IPS DF 19.7 (cell line): ENCODE measurements at regions not wholly inside any gene's neighbourhood (a gene's known extent, or its start where the extent isn't known, plus 50 kb on each side); places are given as distances from the start of the nearest gene placed in this dataset.
"Not testable (repeated sequence)": the region's sequence is repeated elsewhere in the genome, so short reads cannot be mapped to it uniquely, and the experiment has no call there.

Source experiments
- DNase-seq: peaks from one replicate; pipeline ENCODE4 v3.0.0-alpha.2; 2013; ENCODE audit warnings: low read depth, low spot score

DNA sequence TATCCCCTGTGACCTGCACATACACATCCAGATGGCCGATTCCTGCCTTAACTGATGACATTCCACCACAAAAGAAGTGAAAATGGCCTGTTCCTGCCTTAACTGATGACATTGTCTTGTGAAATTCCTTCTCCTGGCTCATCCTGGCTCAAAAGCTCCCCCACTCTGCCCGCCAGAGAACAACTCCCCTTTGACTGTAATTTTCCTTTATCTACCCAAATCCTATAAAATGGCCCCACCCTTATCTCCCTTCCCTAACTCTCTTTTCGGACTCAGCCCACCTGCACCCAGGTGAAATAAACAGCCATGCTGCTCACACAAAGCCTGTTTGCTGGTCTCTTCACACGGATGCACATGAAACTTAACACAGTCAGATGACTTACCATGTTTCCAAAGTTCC, 403.8 kb downstream of the TBC1D32 start:
- DNase-seq: not testable (repeated sequence)

- DNase-seq: no peak
Observed at GRCh38 chr6:120924214-120924613, 410.1 kb downstream of the TBC1D32 start.

- DNase-seq: no peak
Observed at GRCh38 chr6:120918137-120918536, 416.1 kb downstream of the TBC1D32 start.

DNA sequence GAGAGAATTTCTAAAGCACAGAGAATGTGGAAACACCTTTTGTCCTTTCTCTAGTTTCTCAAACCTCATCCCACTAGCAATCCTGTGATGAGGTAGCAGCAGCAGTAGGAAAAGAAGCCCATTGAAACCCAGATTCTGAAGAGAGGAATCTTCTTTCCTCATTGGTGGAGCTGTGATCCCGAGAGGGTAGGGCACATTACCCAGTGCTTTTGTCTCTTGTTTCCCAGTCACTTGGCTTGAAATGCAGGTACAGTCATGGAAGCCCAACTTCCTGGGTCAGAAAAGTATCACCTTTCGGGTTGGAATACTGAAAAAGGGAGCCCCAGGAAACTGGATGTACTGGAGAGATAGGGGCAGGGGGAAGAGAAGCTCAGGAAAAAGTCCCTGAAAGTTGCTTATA, 417.4 kb downstream of the TBC1D32 start:
- no peak for DNase-seq

DNA sequence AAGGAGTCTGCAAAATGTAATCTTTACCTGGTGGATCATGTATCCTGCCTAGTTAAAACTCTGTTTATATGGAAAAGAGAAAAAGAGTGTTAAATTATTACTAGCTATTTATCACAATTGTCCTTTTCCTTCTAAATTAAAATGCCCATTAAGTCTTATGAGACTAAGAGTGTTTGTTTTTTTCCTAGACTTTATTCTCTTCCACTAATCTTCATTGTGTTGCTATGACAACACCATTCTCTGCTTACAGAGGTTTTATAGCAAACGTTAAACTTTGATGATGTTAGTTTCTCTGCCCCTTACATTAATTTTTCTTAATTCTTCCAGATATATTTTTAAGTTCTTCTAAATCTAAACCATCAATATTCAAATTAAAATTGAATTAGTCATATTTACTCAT, 420.8 kb downstream of the TBC1D32 start:
- DNase-seq: no peak

DNA sequence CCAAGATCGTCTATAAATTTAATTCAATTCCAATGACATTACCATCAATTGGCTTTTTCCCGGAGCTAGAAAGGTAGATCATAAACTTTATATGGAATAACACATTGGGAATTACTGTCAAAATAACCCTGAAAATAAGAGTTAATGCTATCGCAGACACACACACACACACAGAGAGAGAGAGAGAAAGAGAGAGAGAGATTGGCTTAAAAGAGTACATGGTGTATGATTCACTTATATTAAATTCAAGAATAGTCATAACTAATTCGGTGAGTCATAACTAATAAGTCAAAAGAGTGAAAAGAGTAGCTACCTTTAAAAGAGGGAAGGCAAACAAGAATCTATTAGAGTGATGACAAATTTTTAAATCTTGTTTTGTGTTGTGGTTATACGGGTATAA, 425.5 kb downstream of the TBC1D32 start:
- DNase-seq: no peak

DNA sequence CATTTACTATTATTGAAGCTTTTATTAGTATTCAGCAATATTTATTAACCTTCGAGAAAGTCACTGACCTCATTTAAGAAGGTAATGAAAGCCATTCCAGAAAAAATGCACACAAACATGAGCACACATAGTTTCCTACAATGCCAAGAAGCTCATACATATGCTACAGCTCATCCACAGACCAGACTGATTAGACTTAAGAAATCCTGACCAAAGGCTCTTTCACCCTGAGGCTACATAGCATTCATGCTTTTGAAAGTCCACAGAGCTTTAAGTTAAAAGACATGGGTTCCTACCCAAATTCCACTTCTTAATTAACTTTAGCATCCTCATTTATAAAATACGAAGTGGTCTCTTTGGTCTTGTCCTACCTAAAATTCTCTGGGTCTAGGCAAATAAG, 430.4 kb downstream of the TBC1D32 start:
- no peak for DNase-seq

DNA sequence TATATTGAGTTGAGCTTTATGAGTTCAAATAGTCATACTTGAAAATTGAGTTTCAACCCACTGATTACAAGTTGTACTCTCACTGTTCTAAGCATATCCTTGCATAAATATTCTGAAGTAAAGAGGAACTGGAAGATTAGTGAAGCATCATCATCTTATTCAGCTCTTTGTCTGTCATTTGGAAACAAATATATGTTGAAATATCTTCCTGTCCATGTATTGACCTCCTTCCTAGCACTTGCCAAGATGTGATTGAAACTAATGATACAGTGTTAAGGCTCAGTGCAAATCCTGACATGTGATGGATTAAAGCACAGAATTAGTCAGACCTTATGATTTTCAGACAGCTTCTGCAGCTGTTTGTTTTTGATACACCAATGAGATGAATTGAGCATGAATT, 434.3 kb downstream of the TBC1D32 start:
- no peak for DNase-seq

DNA sequence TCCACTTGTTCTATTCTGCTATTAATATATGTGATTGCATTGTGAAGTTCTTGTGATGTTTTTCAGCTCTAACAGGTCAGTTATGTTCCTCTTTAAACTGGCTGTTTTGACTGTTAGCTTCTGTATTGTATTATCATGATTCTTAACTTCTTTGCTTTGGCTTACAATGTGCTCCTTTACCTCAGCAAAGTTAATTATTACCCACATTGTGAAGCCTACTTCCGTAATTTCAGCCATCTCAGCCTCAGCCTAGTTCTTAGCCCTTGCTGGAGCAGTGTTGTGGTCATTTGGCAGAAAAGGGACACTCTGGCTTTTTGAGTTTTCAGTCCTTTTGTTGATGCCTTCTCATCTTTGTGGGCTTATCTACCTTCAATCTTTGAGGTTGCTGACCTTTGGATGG, 440.2 kb downstream of the TBC1D32 start:
- no peak for DNase-seq

DNA sequence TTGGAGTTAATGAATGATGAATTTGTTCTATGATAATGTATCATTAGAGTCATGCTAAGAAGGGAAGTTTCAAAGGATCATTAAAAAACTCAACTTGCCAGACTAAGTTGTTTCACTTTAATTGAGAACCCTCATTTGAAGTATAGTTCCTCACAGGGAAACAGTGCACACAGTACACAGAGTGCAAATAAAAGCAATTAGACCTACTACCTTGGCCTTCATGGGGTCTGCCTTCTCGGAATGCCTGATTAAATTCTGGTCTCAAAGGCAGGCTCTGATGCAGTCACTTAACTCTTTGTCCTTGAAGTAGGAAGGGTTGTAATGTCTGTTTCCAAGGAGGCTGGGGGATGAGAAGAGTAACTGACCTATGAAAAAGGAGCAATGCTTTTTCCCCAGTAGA, 457.3 kb downstream of the TBC1D32 start:
- no peak for DNase-seq

- DNase-seq: no peak
Observed at GRCh38 chr6:120876424-120876823, 457.9 kb downstream of the TBC1D32 start.

GRCh38 chr6:120875900-120876299, 458.4 kb downstream of the TBC1D32 start:
- DNase-seq: no peak

GRCh38 chr6:120874422-120874821, 459.9 kb downstream of the TBC1D32 start:
- no peak for DNase-seq

DNA sequence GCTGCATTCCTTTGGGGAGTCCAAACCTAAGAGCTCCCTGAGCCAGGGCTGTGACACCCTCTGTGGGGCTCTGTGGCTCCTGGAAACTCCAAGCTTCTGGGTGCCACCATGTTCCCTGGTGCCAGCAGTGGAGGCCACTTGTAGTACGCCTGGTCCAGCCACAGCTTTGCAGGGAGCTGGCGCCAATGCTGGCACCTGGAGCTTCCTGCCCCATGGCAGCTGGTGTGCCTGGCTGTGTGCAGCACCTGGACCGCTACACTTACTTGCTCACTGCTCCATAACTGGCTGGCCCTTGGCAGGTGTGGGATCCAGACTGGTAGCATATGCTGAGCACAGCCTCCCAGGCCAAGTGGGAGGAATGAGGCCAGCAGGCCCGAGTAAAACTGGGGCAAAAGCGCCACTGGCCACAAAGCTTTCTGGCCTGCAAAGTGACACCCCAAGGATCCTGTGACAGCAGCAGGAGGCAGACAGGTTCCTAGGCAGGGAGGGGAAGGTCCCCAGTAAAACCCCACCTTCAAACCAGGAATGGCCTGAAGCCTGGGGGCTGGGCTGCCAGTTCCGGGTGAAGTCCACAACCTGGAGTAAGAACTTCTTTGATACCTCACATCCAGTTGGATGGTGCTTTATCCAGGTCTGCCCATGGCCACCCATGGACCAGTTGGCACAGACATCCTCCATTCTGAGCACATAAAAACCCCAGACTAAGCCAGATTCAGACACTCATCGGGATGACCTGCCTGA, 461.0 kb downstream of the TBC1D32 start:
- no peak for DNase-seq

DNA sequence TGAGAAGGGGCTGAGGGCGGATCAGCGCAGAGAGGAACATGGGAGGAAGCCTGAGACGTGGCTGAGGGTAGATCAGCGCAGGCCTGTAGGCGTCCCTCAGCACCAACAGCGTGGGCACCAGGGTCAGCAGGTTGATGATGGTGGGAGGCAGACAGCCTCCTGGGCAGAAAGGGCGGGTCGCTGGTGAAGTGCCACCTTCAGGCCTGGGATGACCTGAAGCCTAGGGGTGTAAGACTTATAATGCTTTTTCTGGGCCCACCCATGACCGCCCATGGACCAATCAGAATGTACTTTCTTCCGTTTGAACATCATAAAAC, 462.1 kb downstream of the TBC1D32 start:
- no peak for DNase-seq

DNA sequence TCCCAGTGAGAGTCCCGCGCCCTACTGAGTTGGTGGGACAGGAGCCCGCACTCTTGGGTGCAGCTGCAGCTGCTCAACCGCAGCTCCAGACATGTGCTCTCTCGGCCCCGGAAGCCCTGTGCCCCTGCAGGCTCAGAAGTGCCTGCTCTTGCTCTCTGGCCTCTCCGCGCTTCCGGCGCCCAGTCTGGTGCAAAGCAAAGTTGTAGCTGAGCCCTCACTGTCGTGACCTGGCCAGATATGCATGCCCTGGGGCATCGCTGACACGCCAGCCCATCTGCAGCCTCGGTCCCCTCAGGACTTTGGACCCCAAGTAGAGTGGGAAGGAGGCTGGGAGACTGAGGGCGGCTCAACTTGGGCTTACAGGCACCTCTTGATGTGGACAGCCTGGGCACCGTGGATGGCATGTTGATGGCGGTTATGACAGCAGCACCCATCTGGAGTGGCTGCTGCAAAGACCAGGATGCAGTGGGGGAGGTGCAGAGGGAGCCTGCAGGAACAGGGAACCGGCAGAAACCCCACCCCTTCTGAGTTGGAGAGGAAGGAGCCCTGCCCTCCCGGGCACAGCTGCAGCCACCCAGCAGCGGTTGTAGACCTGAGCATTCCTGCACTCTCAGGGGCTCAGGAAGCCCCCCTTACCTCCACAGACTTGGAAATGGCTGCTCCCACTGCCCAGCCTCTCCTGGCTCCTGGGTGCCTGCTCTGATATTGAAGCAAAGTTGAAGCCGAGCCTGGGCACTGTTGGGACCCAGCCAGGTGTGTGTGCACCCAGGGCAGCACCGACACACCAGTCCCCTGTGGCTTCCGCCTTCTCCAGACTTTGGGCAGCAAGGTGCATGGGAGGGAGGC, 462.6 kb downstream of the TBC1D32 start:
- DNase-seq: no peak

GRCh38 chr6:120869397-120869796, 464.9 kb downstream of the TBC1D32 start:
- no peak for DNase-seq

DNA sequence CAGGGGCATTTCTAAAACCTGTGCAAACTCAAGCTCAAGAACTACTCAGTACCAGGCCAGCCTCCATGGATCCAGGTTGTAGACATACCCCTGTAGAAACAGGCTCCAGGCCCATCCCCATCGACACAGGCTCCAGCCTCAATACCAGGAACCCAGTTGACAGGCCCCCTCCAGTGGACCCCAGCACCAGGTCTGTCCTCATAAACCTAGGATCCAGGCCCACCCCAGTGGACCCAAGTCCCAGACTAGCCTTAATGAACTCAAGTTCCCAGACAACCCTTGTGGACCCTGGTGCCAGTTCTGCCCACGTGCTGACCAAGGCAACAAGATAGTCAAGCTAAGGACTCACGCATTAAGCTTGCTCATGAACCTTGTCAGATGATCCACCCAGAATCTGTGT, 476.9 kb downstream of the TBC1D32 start:
- DNase-seq: no peak

GRCh38 chr6:120854583-120854982, 479.7 kb downstream of the TBC1D32 start:
- DNase-seq: no peak

DNA sequence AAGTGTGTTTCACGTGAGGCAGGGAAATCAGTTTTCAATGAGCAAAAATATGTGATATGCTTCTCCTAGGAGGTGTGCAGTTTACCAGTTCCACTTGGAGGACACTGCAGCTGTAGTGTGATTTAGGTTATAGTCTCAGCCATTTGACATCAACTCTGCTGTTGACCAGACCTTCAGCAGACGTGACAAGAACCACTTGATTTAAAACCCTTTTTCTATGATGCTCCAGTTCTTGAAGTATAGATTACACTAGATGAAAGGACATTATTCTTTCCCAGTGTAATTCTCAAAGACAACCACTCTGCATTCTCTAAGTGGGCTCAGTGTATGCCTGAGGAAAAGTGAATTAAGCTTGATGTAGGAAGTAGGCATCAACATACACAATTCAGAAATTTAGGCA, 480.8 kb downstream of the TBC1D32 start:
- no peak for DNase-seq

DNA sequence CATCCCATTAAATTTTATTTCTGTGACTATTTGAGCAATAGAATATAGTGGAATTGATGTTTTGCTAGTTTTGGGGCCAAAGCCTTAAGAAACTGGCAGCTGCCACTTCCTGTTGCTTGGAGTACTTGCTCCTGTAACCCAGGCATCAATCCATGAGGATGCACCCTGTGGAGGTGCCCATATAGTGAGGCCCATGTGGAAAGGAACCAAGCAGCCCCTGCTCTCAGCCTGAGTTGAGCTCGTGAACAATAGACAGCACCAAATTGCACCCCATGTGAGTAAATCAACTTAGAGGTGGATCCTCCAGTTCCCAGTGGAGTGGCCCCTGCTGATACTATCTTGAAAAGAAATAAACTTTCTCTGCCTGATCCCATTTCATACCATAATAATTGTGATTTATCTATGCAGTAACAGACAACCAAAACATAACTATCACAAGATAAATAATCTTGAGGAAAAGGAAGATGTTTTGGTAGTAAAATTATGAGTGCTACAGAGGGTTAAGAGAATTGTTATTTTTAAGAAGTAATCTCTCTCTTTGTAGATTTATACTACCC, 481.9 kb downstream of the TBC1D32 start:
- DNase-seq: no peak

GRCh38 chr6:120826253-120826652, 508.0 kb downstream of the TBC1D32 start:
- peak; percentile 5 for DNase-seq

DNA sequence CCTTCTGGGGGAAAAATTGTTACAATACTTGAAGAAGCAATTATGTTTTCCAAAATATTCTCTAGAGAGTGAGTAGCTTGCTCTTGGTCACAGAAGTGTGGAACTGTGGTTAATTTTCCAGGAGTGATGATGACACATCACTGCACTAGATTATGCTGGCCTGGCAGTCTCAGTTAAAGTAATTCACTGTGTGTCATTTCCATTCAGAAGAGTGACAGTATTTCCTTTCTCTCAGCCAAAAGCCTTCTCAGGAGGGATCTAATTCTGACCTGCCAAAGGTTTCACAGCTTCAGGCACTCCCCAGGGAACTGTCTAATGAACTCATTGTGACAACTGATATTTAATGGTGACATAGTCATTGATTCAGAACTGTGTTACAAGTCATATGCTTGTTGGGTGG, 517.5 kb downstream of the TBC1D32 start:
- no peak for DNase-seq
